GM20000 (cell line): ENCODE measurements at regions not wholly inside any gene's neighbourhood (a gene's known extent, or its start where the extent isn't known, plus 50 kb on each side); places are given as distances from the start of the nearest gene placed in this dataset.

ENCODE experiments used
- DNase-seq: peaks from one replicate; pipeline ENCODE4 v3.0.0; 2012; ENCODE audit warnings: low spot score
- TF ChIP-seq, protein P1 (sequence below): IDR thresholded peaks from 2 replicates; pipeline ENCODE4 v1.5.1; 2012; ENCODE audit warnings: mild to moderate bottlenecking, control low read depth; ENCODE audit errors: extremely low read depth, missing control alignments

DNA sequence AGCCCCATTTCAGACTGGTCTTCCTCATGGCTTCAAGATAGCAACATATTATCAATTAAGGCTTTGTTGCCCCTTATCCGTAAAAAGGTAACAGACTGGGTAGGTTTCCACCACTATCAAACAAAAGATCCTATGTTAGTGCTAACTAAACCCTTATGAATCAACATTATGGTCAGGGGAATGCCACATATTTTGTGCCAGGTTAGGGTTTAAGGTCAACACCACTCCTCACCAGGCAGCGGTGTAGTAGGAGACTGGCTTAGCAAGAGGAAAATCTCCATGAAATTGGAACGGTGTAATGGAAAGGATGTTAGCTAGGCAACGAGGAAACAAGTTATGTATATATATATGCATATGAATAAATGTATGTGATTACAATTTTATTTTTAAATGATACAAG, 655.8 kb downstream of the TLR4 start:
- TF ChIP-seq, protein P1, sequence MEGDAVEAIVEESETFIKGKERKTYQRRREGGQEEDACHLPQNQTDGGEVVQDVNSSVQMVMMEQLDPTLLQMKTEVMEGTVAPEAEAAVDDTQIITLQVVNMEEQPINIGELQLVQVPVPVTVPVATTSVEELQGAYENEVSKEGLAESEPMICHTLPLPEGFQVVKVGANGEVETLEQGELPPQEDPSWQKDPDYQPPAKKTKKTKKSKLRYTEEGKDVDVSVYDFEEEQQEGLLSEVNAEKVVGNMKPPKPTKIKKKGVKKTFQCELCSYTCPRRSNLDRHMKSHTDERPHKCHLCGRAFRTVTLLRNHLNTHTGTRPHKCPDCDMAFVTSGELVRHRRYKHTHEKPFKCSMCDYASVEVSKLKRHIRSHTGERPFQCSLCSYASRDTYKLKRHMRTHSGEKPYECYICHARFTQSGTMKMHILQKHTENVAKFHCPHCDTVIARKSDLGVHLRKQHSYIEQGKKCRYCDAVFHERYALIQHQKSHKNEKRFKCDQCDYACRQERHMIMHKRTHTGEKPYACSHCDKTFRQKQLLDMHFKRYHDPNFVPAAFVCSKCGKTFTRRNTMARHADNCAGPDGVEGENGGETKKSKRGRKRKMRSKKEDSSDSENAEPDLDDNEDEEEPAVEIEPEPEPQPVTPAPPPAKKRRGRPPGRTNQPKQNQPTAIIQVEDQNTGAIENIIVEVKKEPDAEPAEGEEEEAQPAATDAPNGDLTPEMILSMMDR, result no peak
- DNase-seq, result no peak

DNA sequence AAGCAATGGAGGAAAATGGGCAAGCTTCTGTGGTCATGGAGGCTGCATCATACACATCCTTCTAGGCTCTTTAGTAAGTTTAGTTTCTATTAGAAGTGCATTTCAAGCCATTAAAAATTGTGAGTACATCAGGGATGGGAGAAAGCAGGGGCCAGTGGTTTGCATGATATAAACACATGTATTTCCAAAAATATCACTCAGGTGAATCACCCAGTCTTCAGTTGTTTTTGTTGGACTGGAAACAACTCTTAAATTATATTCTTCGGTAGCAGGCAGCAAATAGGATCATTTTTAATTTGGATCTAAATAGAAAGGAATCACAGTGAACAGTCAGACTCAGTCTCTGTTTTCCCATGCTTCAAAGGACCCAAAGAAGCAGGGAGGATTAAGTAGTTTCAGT, 657.9 kb downstream of the TLR4 start:
- DNase-seq, result no peak
- TF ChIP-seq, protein P1, result no peak

DNA sequence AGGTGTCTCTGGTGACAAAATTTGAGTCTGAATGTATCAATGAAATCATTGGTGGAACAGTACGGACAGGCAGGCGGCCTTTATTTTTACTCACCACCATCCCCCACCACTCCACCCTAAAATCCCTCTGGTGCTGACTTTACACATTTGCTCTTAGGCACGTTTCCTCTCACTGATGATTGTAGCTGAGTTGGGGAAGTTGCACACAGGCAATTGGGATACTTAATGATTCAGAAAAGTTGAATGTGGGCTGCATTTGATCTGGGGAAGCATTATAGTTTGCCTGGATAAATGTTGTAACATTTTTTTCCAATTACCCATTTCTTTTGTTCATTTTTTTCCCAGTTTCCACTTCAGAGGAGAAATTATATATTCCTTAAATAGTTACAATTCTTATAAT, 658.4 kb downstream of the TLR4 start:
- TF ChIP-seq, protein P1, result no peak
- DNase-seq, result no peak

DNA sequence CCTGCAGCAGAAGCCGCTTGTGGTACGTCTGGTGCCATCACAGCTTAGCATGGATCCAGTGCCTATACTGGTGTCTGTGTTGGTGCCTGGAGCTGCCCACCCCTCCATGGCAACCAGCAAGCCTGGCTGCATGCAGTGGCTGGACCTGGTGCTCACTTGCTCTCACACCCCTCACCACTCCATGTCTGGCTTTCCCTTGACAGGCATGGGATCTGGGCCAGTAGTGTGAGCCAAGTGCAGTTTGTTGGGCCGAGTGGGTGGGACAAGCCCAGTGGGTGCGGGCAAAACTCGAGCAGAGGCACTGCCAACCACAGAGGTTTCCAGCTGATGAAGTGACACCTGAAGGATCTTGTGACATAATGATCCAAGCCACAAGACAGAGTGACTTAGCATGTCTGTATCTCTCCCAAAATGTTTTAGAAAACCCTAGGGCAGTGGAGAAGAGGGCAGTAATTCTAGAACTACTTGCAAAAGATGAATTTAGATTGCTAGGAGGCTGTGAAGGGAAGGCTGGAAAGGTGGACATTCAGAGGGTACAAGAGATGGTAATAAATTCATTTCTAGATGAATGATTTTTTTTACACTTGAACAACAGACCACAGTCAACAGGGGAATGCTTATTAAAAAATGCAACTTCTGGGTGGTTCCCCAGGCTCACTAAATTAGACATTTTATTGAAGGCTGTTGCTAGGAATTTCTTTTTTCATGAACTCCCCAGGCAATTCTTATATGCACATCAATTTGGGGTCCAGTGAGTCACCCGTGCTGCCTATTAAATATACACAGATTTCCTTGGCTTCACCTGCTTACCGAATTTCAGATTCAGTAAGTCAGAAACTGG, 660.3 kb downstream of the TLR4 start:
- TF ChIP-seq, protein P1, result no peak
- DNase-seq, result no peak

DNA sequence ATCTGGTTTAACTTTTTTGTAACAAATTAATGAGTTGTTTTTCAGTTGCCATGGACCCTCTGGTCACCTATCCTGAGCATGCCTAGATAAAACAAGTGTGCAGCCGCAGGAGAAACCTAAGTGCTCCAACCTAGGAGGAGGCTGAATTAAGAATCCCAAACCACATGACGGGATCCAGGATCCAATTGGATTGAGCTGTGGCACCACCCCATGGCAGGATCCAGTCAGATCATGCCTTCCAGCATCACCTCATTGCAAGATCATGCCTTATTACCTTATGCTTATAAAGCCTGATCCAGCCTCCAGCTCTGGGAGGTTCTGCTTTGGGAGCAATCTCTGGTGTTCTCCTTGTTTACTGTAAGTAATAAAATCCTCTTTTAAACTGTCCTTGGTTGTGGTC, 662.0 kb downstream of the TLR4 start:
- TF ChIP-seq, protein P1, result no peak
- DNase-seq, result no peak

DNA sequence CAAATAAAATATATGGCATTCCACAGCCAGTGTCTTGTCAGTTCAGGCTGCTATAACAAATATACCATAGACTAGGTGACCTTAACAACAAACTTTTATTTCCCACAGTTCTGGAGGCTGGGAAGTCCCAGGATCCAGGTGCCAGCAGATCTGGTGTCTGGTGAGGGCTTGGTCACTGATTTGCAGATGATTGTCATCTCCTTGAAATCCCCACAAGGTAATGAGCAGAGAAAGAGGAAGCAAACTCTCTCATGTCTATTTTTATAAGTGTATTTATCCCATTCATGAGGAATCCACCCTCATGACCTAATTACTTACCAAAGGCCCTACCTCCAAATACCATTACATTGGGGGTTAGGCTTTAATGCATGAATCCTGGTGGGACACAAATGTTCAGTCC, 663.2 kb downstream of the TLR4 start:
- DNase-seq, result no peak
- TF ChIP-seq, protein P1, result no peak

DNA sequence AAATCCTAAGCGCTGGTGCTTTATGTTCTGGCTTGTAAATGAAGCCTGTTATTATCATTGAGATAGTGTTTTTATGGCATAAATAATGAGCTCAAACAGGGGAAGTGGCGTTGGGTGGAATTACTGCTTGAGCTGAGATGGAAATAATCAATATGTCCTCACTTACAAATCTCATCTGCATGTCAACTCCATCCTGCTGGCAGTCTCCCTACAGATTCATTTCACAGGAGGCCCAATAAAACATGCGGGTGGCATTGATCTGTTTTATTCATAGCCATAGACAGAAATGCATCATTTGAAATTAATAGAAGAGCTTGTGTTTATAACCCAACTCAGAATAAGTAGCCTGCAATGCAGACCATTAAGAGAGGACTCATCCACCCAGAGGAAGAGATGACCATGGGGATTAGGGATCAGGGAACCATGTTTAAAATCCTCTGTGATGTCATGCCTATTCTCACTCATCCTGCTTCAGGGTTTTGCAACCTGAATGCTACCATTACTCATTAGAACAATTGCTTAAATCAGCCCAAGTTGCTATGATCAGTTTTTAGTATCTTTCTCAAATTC, 680.4 kb downstream of the TLR4 start:
- TF ChIP-seq, protein P1, result no peak
- DNase-seq, result no peak
